K562 (cell line): ENCODE measurements at regions not wholly inside any gene's neighbourhood (a gene's known extent, or its start where the extent isn't known, plus 50 kb on each side); places are given as distances from the start of the nearest gene placed in this dataset.

Experiments used
- ATAC-seq: fragments of 200-7000 bp; cut with Tn5 transposase; 3 replicates; pipeline ENCODE4 v1.9.1; 2020; ENCODE audit warnings: moderate library complexity
- BruUV-seq: library from RNA; stranded (reverse); fragments of 400-500 nt; replicated peaks from 2 replicates; lab custom pipeline; 2021; lab: Mats Ljungman, UMichigan
- CTCF ChIA-PET: fragments of 300-600 bp; formaldehyde crosslinking; extraction: SDS; loops from one replicate; lab custom pipeline; 2021; ENCODE audit warnings: low intra/inter-chr PET ratio; lab: Yijun Ruan, JAX
- POLR2A ChIA-PET: fragments of 300-600, 350-650 bp; sonication (Branson Sonifier 250); formaldehyde crosslinking; extraction: SDS; loops from one replicate; lab custom pipeline; 2021; ENCODE audit warnings: antibody characterized with exemption, inconsistent platforms; lab: Yijun Ruan, JAX
- DNase-seq, 4 experiments: peaks; one replicate each; pipeline versions ENCODE4 v3.0.0 to v3.0.0-alpha.2; 2011 to 2018; ENCODE audit warnings: low spot score in 3 of 4, mixed read lengths in 3 of 4; ENCODE audit errors: extremely low read depth in 1 of 4
- FAIRE-seq: peaks from 2 replicates; lab custom pipeline; 2011; peaks lifted over from hg19 to GRCh38; lab: Jason Lieb, UNC
- H2AFZ ChIP-seq: 2 replicates; pipeline ENCODE4 v1.6.0; 2011; ENCODE audit warnings: low read depth, low read length, control low read depth, inconsistent platforms
- H3K27ac ChIP-seq: fragments of 200-600 bp; 3 replicates; pipeline ENCODE4 v1.8.0; 2011; ENCODE audit warnings: low read depth, mild to moderate bottlenecking, control low read depth, inconsistent platforms, low read length, moderate library complexity, mixed read lengths; ENCODE audit errors: extremely low read depth
- H3K27me3 ChIP-seq, 2 experiments: fragments of 300-600 bp in 1 of 2; 2 replicates in 1 of 2; 3 replicates in 1 of 2; pipeline versions ENCODE4 v1.6.0 to v1.8.0; 2011; ENCODE audit warnings: inconsistent platforms in 2 of 2, low read length in 2 of 2, mild to moderate bottlenecking in 1 of 2, mixed read lengths in 1 of 2, moderate library complexity in 1 of 2; ENCODE audit not compliant: control insufficient read depth in 2 of 2, insufficient read depth in 2 of 2
- H3K36me3 ChIP-seq: fragments of 300-600 bp; 3 replicates; pipeline ENCODE4 v1.8.0; 2011; ENCODE audit warnings: mild to moderate bottlenecking, low read length, inconsistent platforms; ENCODE audit not compliant: control insufficient read depth, insufficient read depth
- H3K4me1 ChIP-seq, 2 experiments: fragments of 200-600 bp in 1 of 2; replicated peaks in 1 of 2; 2 replicates in 1 of 2; 3 replicates in 1 of 2; pipeline versions ENCODE4 v1.5.1 to v1.8.0; 2011; ENCODE audit warnings: inconsistent platforms in 2 of 2, low read length in 2 of 2, mild to moderate bottlenecking in 1 of 2, mixed read lengths in 1 of 2, moderate library complexity in 1 of 2; ENCODE audit not compliant: control insufficient read depth in 2 of 2, insufficient read depth in 2 of 2
- H3K4me2 ChIP-seq: 2 replicates; pipeline ENCODE4 v1.6.1; 2011; ENCODE audit warnings: low read length, control low read depth, inconsistent platforms, mixed read lengths; ENCODE audit not compliant: insufficient read depth
- H3K4me3 ChIP-seq: fragments of 200-600 bp; sonication (generic), shearing (Covaris generic); 2 replicates; pipeline ENCODE4 v1.5.1; 2016; ENCODE audit warnings: control low read depth, inconsistent platforms
- H3K79me2 ChIP-seq: fragments of 200-600 bp; 3 replicates; pipeline ENCODE4 v1.8.0; 2011; ENCODE audit warnings: low read length, inconsistent platforms; ENCODE audit not compliant: control insufficient read depth, insufficient read depth
- H3K9ac ChIP-seq, 2 experiments: 2 replicates each; pipeline versions ENCODE4 v1.6.0 to v1.6.1; 2011; ENCODE audit warnings: low read depth in 2 of 2, low read length in 2 of 2, control low read depth in 1 of 2, inconsistent platforms in 1 of 2, mild to moderate bottlenecking in 1 of 2, mixed read lengths in 1 of 2; ENCODE audit not compliant: insufficient read depth in 1 of 2
- H3K9me1 ChIP-seq: one replicate; pipeline ENCODE4 v1.6.0; 2011; ENCODE audit warnings: inconsistent platforms, mild to moderate bottlenecking, low read length, moderate library complexity; ENCODE audit not compliant: control insufficient read depth, insufficient read depth
- H3K9me3 ChIP-seq: replicated peaks from 2 replicates; pipeline ENCODE4 v1.5.1; 2011; ENCODE audit warnings: low read depth, low read length, inconsistent platforms; ENCODE audit not compliant: control insufficient read depth, insufficient read depth
- H4K20me1 ChIP-seq: replicated peaks from 2 replicates; pipeline ENCODE4 v1.6.1; 2011; ENCODE audit warnings: low read length, inconsistent platforms, mixed read lengths; ENCODE audit not compliant: control insufficient read depth, insufficient read depth
- HIVEP1 ChIP-seq: fragments of 250-450 bp; sonication (Bioruptor Pico); IDR thresholded peaks from 2 replicates; pipeline ENCODE4 v1.4.0; 2020; ENCODE audit warnings: mild to moderate bottlenecking
- MCM5 ChIP-seq: fragments of 450-650 bp; IDR thresholded peaks from 2 replicates; pipeline ENCODE4 v1.6.1; 2016; ENCODE audit warnings: low read depth
- STAT5A ChIP-seq: IDR thresholded peaks from 2 replicates; pipeline ENCODE4 v1.6.1; 2012; ENCODE audit warnings: low read length, inconsistent platforms, borderline replicate concordance
- XRCC3 ChIP-seq: fragments of 450-650 bp; IDR thresholded peaks from 2 replicates; pipeline ENCODE4 v1.6.1; 2017; ENCODE audit warnings: mild to moderate bottlenecking, moderate library complexity
- whole genome bisulfite sequencing: fragments of 100-300 bp; shearing (Covaris generic); methylation state at CpG from one replicate; pipeline ENCODE4 v1.1.6; 2016; ENCODE audit warnings: low coverage, mixed read lengths; ENCODE audit not compliant: insufficient coverage; ENCODE audit errors: missing lambda C conversion rate; 5-methylcytosine and 5-hydroxymethylcytosine counted together
- in situ Hi-C: fragments of 300-500 bp; cut with MboI; formaldehyde crosslinking; loops from 4 replicates; pipeline ENCODE4 v1.15.0; 2018; ENCODE audit warnings: inconsistent platforms, mixed read lengths
- intact Hi-C: fragments of 100-400 bp; cut with micrococcal nuclease; formaldehyde crosslinking; loops from 2 replicates; pipeline ENCODE4 v1.14.2; 2022

GRCh38 chr2:5229574-5229973, 462.6 kb upstream of the SOX11 start:
- H3K4me3 ChIP-seq, result no peak overlapping the region
- in situ Hi-C loops (no loop called here), intact Hi-C loops (no loop called here)
- H4K20me1 ChIP-seq, result no peaks in the 10 kb centered on the region
- no peak for TF ChIP-seq STAT5A
- TF ChIP-seq HIVEP1, result no peak
- ChIA-PET POLR2A (no interaction called here), CTCF (no interaction called here)
- no peaks in the 10 kb centered on the region for H3K4me1 ChIP-seq
- ATAC-seq (no peak), FAIRE-seq (no peak), DNase-seq (no peak)
- no peak overlapping the region for H2AFZ ChIP-seq
- no peaks in the 10 kb centered on the region; the same call in 1 of the 2 replicates for H3K9me3 ChIP-seq
- no peak overlapping the region for H3K27ac ChIP-seq
- no peaks in the 10 kb centered on the region for H3K79me2 ChIP-seq
- H3K36me3 ChIP-seq, result no peaks in the 10 kb centered on the region
- H3K9ac ChIP-seq, result no peak overlapping the region
- WGBS, result 0% methylated on average over 2 of the region's 2 CpGs
- no peaks in the 10 kb centered on the region for H3K27me3 ChIP-seq
- BruUV-seq, result no TSS peak
- no peak overlapping the region for H3K4me2 ChIP-seq
- H3K9me1 ChIP-seq, result no peaks in the 10 kb centered on the region

GRCh38 chr2:5230444-5230843, 461.7 kb upstream of the SOX11 start:
- no peak for TF ChIP-seq XRCC3
- TF ChIP-seq MCM5, result no peak
- TF ChIP-seq, all 486 proteins: peak for 0
- Histone ChIP-seq H3K9me1 (no peaks in the 10 kb centered on the region), H3K27ac (no peak overlapping the region), H2AFZ (no peak overlapping the region), H3K9ac (no peak overlapping the region), H3K79me2 (no peaks in the 10 kb centered on the region), H3K9me3 (no peaks in the 10 kb centered on the region; the same call in 1 of the 2 replicates), H3K4me3 (no peak overlapping the region), H3K36me3 (no peaks in the 10 kb centered on the region), H4K20me1 (no peaks in the 10 kb centered on the region), H3K27me3 (no peaks in the 10 kb centered on the region), H3K4me2 (no peak overlapping the region), H3K4me1 (no peaks in the 10 kb centered on the region)
- ChIA-PET POLR2A (no interaction called here), CTCF (no interaction called here)
- no peak for DNase-seq
- ATAC-seq, result no peak
- in situ Hi-C loops (no loop called here), intact Hi-C loops (no loop called here)
- no TSS peak for BruUV-seq
- WGBS, result 3% methylated on average over 8 of the region's 8 CpGs
- no peak for FAIRE-seq
